ENCODE measurements at regions not wholly inside any gene's neighbourhood (a gene's known extent, or its start where the extent isn't known, plus 50 kb on each side); places are given as distances from the start of the nearest gene placed in this dataset.

GRCh38 chr15:36315649-36316048 lies 263.8 kb upstream of the CDIN1 start:
- TF ChIP-seq CTCF (IDR thresholded peaks at IDR 0.05): no peak
- TF ChIP-seq POLR2A (IDR thresholded peaks at IDR 0.05): no peak
